Neural cell (in vitro differentiated cells): ENCODE measurements at regions not wholly inside any gene's neighbourhood (a gene's known extent, or its start where the extent isn't known, plus 50 kb on each side); places are given as distances from the start of the nearest gene placed in this dataset.

Experiments used
- H2AFZ ChIP-seq: fragments of 200-600, 300-800 bp; sonication (generic), shearing (Covaris generic); 2 replicates; pipeline ENCODE4 v1.6.0; 2014; ENCODE audit warnings: low read depth, mild to moderate bottlenecking, antibody characterized with exemption, low read length, moderate library complexity
- H3F3A ChIP-seq: fragments of 200-600 bp; shearing (Covaris generic); 2 replicates; pipeline ENCODE4 v1.6.1; 2016; ENCODE audit warnings: mild to moderate bottlenecking, moderate library complexity, mixed read lengths, antibody characterized with exemption, low read length; ENCODE audit not compliant: insufficient read depth, poor library complexity, severe bottlenecking
- H3K27ac ChIP-seq: fragments of 200-600, 300-800 bp; sonication (generic), shearing (Covaris generic); 2 replicates; pipeline ENCODE4 v1.5.1; 2014; ENCODE audit warnings: mild to moderate bottlenecking, low read length, moderate library complexity
- H3K27me3 ChIP-seq: fragments of 300-800, 200-600 bp; sonication (generic), shearing (Covaris generic); 2 replicates; pipeline ENCODE4 v1.6.0; 2014; ENCODE audit warnings: mild to moderate bottlenecking, low read depth, low read length, moderate library complexity; ENCODE audit not compliant: insufficient read depth
- H3K36me3 ChIP-seq: fragments of 300-800, 200-600 bp; sonication (generic), shearing (Covaris generic); 2 replicates; pipeline ENCODE4 v1.5.1; 2014; ENCODE audit warnings: mild to moderate bottlenecking, antibody characterized with exemption, low read length, moderate library complexity; ENCODE audit not compliant: insufficient read depth
- H3K4me2 ChIP-seq: fragments of 300-800, 200-600 bp; sonication (generic), shearing (Covaris generic); 2 replicates; pipeline ENCODE4 v1.6.0; 2014; ENCODE audit warnings: mild to moderate bottlenecking, low read length
- H3K4me3 ChIP-seq: fragments of 300-800, 200-600 bp; sonication (generic), shearing (Covaris generic); 2 replicates; pipeline ENCODE4 v1.5.1; 2014; ENCODE audit warnings: mild to moderate bottlenecking, low read length, moderate library complexity
- H3K79me2 ChIP-seq: fragments of 200-600 bp; shearing (Covaris generic); replicated peaks from 2 replicates; pipeline ENCODE4 v1.6.0; 2014; ENCODE audit warnings: mild to moderate bottlenecking, low read length, moderate library complexity; ENCODE audit not compliant: insufficient read depth
- H3K9ac ChIP-seq: fragments of 300-800, 200-600 bp; sonication (generic), shearing (Covaris generic); 2 replicates; pipeline ENCODE4 v1.6.1; 2016; ENCODE audit warnings: mild to moderate bottlenecking, low read length, mixed read lengths
- H3K9me2 ChIP-seq: fragments of 200-600 bp; shearing (Covaris generic); 2 replicates; pipeline ENCODE4 v1.6.1; 2016; ENCODE audit warnings: mild to moderate bottlenecking, low read length, mixed read lengths; ENCODE audit not compliant: insufficient read depth
- H3K9me3 ChIP-seq: fragments of 200-600, 300-800 bp; sonication (generic), shearing (Covaris generic); 2 replicates; pipeline ENCODE4 v1.6.1; 2016; ENCODE audit warnings: mild to moderate bottlenecking, mixed run types, low read length, moderate library complexity, mixed read lengths
- H4K20me1 ChIP-seq: fragments of 200-600 bp; shearing (Covaris generic); 2 replicates; pipeline ENCODE4 v1.6.1; 2016; ENCODE audit warnings: mild to moderate bottlenecking, mixed run types; ENCODE audit not compliant: insufficient read depth
- CTCF ChIP-seq: fragments of 450-650 bp; IDR thresholded peaks from 2 replicates; pipeline ENCODE4 v1.5.1; 2014; ENCODE audit warnings: antibody characterized with exemption, mild to moderate bottlenecking, moderate library complexity; ENCODE audit not compliant: poor library complexity, severe bottlenecking
- EP300 ChIP-seq: fragments of 450-650 bp; conservative IDR thresholded peaks from 2 replicates; pipeline ENCODE4 v1.6.1; 2014; ENCODE audit warnings: antibody characterized with exemption, mild to moderate bottlenecking, moderate library complexity; ENCODE audit not compliant: poor library complexity, severe bottlenecking
- EZH2 ChIP-seq: fragments of 200-600, 300-800 bp; shearing (Covaris generic), sonication (generic); IDR thresholded peaks from 2 replicates; pipeline ENCODE4 v1.6.1; 2014; ENCODE audit warnings: antibody characterized with exemption, low read length, borderline replicate concordance, mild to moderate bottlenecking; ENCODE audit not compliant: insufficient read depth, poor library complexity, severe bottlenecking
- MXI1 ChIP-seq: fragments of 450-650 bp; conservative IDR thresholded peaks from 2 replicates; pipeline ENCODE4 v1.6.1; 2014; ENCODE audit warnings: antibody characterized with exemption, mild to moderate bottlenecking; ENCODE audit not compliant: poor library complexity, severe bottlenecking
- POLR2AphosphoS5 ChIP-seq: IDR thresholded peaks from 2 replicates; pipeline ENCODE4 v1.6.1; 2012
- RAD21 ChIP-seq: fragments of 450-650 bp; conservative IDR thresholded peaks from 2 replicates; pipeline ENCODE4 v1.6.1; 2014; ENCODE audit warnings: antibody characterized with exemption, mild to moderate bottlenecking, moderate library complexity
- REST ChIP-seq: IDR thresholded peaks from 2 replicates; pipeline ENCODE4 v1.6.1; 2012; ENCODE audit warnings: borderline replicate concordance
- SMC3 ChIP-seq: fragments of 450-650 bp; conservative IDR thresholded peaks from 2 replicates; pipeline ENCODE4 v1.6.1; 2014; ENCODE audit warnings: antibody characterized with exemption, mild to moderate bottlenecking, moderate library complexity; ENCODE audit not compliant: poor library complexity
- TAF1 ChIP-seq: IDR thresholded peaks from 2 replicates; pipeline ENCODE4 v1.6.1; 2012; ENCODE audit warnings: low read depth

- no peak overlapping the region for H3K9ac ChIP-seq
- H4K20me1 ChIP-seq: no peaks in the 10 kb centered on the region
- H3F3A ChIP-seq: no peaks in the 10 kb centered on the region
- no peaks in the 10 kb centered on the region for H3K79me2 ChIP-seq
- H3K36me3 ChIP-seq: no peaks in the 10 kb centered on the region
- no peak overlapping the region for H3K27ac ChIP-seq
- no peak overlapping the region for H2AFZ ChIP-seq
- no peaks in the 10 kb centered on the region for H3K9me3 ChIP-seq
- TF ChIP-seq SMC3: no peak
- no peak for TF ChIP-seq MXI1
- TF ChIP-seq EP300: no peak
- TF ChIP-seq REST: no peak
- no peak for TF ChIP-seq TAF1
- no peak for TF ChIP-seq RAD21
- no peak for TF ChIP-seq CTCF
- TF ChIP-seq POLR2AphosphoS5: no peak
- TF ChIP-seq EZH2: no peak
- no peaks in the 10 kb centered on the region for H3K9me2 ChIP-seq
- H3K27me3 ChIP-seq: peaks cover 3% of the 10 kb centered on the region
- H3K4me3 ChIP-seq: no peak overlapping the region
- no peak overlapping the region for H3K4me2 ChIP-seq
Measured at GRCh38 chr9:87340391-87340790, 157.3 kb upstream of the DAPK1 start.

GRCh38 chr9:87342743-87343142 is 154.9 kb upstream of the DAPK1 start:
- Histone ChIP-seq H4K20me1 (no peaks in the 10 kb centered on the region), H3K27me3 (peaks cover under 1% of the 10 kb centered on the region), H2AFZ (no peak overlapping the region), H3F3A (no peaks in the 10 kb centered on the region), H3K9me2 (no peaks in the 10 kb centered on the region), H3K9ac (no peak overlapping the region), H3K9me3 (no peaks in the 10 kb centered on the region), H3K4me3 (no peak overlapping the region), H3K27ac (no peak overlapping the region), H3K36me3 (no peaks in the 10 kb centered on the region), H3K4me2 (no peak overlapping the region), H3K79me2 (no peaks in the 10 kb centered on the region)
- TF ChIP-seq EZH2 (no peak), RAD21 (no peak), POLR2AphosphoS5 (no peak), CTCF (no peak), TAF1 (no peak), EP300 (no peak), REST (no peak), MXI1 (no peak), SMC3 (no peak)
